GM21786 (cell line): ENCODE measurements at regions not wholly inside any gene's neighbourhood (a gene's known extent, or its start where the extent isn't known, plus 50 kb on each side); places are given as distances from the start of the nearest gene placed in this dataset.

Experiments
- ATAC-seq: cut with Tn5 transposase; IDR thresholded peaks from one replicate; pipeline ENCODE4 v1.9.1; 2021; ENCODE audit not compliant: unreplicated experiment

GRCh38 chr20:50297498-50298376 lies 107.1 kb downstream of the CEBPB start:
- ATAC-seq = no peak

- no peak for ATAC-seq
Measured at GRCh38 chr20:50298554-50299324, 108.1 kb downstream of the CEBPB start.

- ATAC-seq = no peak
Measured at GRCh38 chr20:50299325-50299629, 108.6 kb downstream of the CEBPB start.

GRCh38 chr20:50301165-50301564 lies 110.5 kb downstream of the CEBPB start:
- no peak for ATAC-seq

GRCh38 chr20:50301712-50302111 lies 111.1 kb downstream of the CEBPB start:
- ATAC-seq = no peak

GRCh38 chr20:50302341-50303057 lies 111.9 kb downstream of the CEBPB start:
- no peak for ATAC-seq

GRCh38 chr20:50303573-50304500 lies 113.2 kb downstream of the CEBPB start:
- ATAC-seq = no peak

- ATAC-seq = no peak
Measured at GRCh38 chr20:50304501-50304856, 113.8 kb downstream of the CEBPB start.

GRCh38 chr20:50304923-50305635 lies 114.4 kb downstream of the CEBPB start:
- no peak for ATAC-seq

GRCh38 chr20:50305636-50306477 lies 115.2 kb downstream of the CEBPB start:
- ATAC-seq = no peak

- ATAC-seq = no peak
Measured at GRCh38 chr20:50306478-50307423, 116.1 kb downstream of the CEBPB start.

GRCh38 chr20:50308166-50308512 lies 117.5 kb downstream of the CEBPB start:
- ATAC-seq = no peak

- ATAC-seq = no peak
Measured at GRCh38 chr20:50308513-50309279, 118.1 kb downstream of the CEBPB start.

GRCh38 chr20:50309280-50309763 lies 118.7 kb downstream of the CEBPB start:
- no peak for ATAC-seq

GRCh38 chr20:50309764-50310672 lies 119.4 kb downstream of the CEBPB start:
- no peak for ATAC-seq

- ATAC-seq = no peak
Measured at GRCh38 chr20:50310673-50311051, 120.0 kb downstream of the CEBPB start.
